ENCODE measurements at regions not wholly inside any gene's neighbourhood (a gene's known extent, or its start where the extent isn't known, plus 50 kb on each side); places are given as distances from the start of the nearest gene placed in this dataset.

DNA sequence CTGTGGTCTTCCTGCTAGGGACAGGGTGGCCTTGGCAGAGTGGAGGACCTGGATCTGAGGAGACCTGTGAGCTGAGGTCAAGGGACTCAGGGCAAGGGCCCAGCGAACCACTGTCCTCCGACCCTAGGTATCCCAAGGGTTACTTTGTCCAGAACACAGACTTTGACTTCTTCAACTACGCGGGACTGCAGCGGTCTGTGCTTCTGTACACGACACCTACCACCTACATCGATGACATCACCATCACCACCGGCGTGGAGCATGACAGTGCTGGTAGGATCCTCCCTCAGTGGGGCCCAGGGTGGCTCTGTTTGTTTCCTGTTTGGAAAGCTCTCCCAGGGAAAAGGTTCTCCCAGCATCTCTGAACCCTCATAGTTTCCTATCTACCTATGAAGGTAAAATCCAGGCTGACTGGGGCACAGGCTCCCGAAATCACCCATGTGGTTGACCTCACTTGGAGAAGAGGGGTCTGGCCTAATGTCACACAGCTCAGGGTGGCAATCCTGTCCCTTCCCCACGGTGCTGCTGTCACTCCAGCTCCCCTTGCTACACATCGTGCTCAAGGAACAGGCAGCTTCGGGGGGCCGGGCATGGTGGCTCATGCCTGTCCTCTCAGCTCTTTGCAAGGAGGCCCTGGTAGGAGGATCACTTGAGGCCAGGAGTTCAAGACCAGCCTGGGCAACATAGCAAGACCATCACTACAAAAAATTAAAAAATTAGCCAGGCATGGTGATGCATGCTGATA is 57.6 kb downstream of the ZNF727 start:
- no peak overlapping the region for H3K4me3 ChIP-seq
- no peaks in the 10 kb centered on the region for H3K36me3 ChIP-seq (ENCODE audit: control insufficient read depth, insufficient read depth, low read length)
- ATAC-seq, result no peak
- no peaks in the 10 kb centered on the region for H4K20me1 ChIP-seq (replicated peaks; ENCODE audit: control insufficient read depth, insufficient read depth, low read length)
- intact Hi-C loops (cut with micrococcal nuclease), result no loop called here
- no peak overlapping the region for H3K9ac ChIP-seq (ENCODE audit: insufficient read depth in 1 of 2, low read depth in 2 of 2, low read length in 2 of 2)
- no peak overlapping the region for H3K4me2 ChIP-seq (ENCODE audit: insufficient read depth, low read length)
- TF ChIP-seq SRSF1 (IDR thresholded peaks at IDR 0.05; ENCODE audit: low read depth, low read length), result no peak
- no peak for TF ChIP-seq ZNF282 (CRISPR knock-in tag; IDR thresholded peaks at IDR 0.05)
- no peak for TF ChIP-seq ZNF253 (CRISPR knock-in tag; conservative IDR thresholded peaks at IDR 0.05)
- no peak for TF ChIP-seq ZKSCAN1 (IDR thresholded peaks at IDR 0.05; ENCODE audit: low read depth, low read length)
- TF ChIP-seq KDM1A (IDR thresholded peaks at IDR 0.05), result no peak
- TF ChIP-seq XRCC3 (IDR thresholded peaks at IDR 0.05), result no peak
- no peak for TF ChIP-seq ELF2 (CRISPR knock-in tag; IDR thresholded peaks at IDR 0.05)
- TF ChIP-seq, protein P1, sequence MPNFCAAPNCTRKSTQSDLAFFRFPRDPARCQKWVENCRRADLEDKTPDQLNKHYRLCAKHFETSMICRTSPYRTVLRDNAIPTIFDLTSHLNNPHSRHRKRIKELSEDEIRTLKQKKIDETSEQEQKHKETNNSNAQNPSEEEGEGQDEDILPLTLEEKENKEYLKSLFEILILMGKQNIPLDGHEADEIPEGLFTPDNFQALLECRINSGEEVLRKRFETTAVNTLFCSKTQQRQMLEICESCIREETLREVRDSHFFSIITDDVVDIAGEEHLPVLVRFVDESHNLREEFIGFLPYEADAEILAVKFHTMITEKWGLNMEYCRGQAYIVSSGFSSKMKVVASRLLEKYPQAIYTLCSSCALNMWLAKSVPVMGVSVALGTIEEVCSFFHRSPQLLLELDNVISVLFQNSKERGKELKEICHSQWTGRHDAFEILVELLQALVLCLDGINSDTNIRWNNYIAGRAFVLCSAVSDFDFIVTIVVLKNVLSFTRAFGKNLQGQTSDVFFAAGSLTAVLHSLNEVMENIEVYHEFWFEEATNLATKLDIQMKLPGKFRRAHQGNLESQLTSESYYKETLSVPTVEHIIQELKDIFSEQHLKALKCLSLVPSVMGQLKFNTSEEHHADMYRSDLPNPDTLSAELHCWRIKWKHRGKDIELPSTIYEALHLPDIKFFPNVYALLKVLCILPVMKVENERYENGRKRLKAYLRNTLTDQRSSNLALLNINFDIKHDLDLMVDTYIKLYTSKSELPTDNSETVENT (CRISPR knock-in tag; IDR thresholded peaks at IDR 0.05), result no peak
- TF ChIP-seq MAFK (IDR thresholded peaks at IDR 0.05; ENCODE audit: low read length), result no peak
- TF ChIP-seq RBM34 (IDR thresholded peaks at IDR 0.05; ENCODE audit: borderline replicate concordance, insufficient read depth, low read length), result no peak
- TF ChIP-seq, protein P2, sequence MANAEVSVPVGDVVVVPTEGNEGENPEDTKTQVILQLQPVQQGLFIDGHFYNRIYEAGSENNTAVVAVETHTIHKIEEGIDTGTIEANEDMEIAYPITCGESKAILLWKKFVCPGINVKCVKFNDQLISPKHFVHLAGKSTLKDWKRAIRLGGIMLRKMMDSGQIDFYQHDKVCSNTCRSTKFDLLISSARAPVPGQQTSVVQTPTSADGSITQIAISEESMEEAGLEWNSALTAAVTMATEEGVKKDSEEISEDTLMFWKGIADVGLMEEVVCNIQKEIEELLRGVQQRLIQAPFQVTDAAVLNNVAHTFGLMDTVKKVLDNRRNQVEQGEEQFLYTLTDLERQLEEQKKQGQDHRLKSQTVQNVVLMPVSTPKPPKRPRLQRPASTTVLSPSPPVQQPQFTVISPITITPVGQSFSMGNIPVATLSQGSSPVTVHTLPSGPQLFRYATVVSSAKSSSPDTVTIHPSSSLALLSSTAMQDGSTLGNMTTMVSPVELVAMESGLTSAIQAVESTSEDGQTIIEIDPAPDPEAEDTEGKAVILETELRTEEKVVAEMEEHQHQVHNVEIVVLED (CRISPR knock-in tag; IDR thresholded peaks at IDR 0.05), result no peak
- TF ChIP-seq, protein P3, sequence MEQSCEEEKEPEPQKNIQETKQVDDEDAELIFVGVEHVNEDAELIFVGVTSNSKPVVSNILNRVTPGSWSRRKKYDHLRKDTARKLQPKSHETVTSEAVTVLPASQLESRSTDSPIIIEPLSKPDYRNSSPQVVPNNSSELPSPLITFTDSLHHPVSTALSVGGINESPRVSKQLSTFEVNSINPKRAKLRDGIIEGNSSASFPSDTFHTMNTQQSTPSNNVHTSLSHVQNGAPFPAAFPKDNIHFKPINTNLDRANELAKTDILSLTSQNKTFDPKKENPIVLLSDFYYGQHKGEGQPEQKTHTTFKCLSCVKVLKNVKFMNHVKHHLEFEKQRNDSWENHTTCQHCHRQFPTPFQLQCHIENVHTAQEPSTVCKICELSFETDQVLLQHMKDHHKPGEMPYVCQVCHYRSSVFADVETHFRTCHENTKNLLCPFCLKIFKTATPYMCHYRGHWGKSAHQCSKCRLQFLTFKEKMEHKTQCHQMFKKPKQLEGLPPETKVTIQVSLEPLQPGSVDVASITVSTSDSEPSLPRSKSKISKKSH (CRISPR knock-in tag; IDR thresholded peaks at IDR 0.05), result no peak
- TF ChIP-seq, protein P4, sequence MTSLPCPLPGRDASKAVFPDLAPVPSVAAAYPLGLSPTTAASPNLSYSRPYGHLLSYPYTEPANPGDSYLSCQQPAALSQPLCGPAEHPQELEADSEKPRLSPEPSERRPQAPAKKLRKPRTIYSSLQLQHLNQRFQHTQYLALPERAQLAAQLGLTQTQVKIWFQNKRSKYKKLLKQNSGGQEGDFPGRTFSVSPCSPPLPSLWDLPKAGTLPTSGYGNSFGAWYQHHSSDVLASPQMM (CRISPR knock-in tag; IDR thresholded peaks at IDR 0.05), result no peak
- no peak for TF ChIP-seq HSF4 (CRISPR knock-in tag; IDR thresholded peaks at IDR 0.05; ENCODE audit: borderline replicate concordance)
- TF ChIP-seq YBX1 (IDR thresholded peaks at IDR 0.05), result no peak
- TF ChIP-seq TCFL5 (CRISPR knock-in tag; conservative IDR thresholded peaks at IDR 0.05), result no peak
- TF ChIP-seq, protein P5, sequence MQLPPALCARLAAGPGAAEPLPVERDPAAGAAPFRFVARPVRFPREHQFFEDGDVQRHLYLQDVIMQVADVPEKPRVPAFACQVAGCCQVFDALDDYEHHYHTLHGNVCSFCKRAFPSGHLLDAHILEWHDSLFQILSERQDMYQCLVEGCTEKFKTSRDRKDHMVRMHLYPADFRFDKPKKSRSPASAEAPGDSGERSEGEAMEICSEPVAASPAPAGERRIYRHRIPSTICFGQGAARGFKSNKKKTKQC (CRISPR knock-in tag; IDR thresholded peaks at IDR 0.05), result no peak
- TF ChIP-seq SNIP1 (IDR thresholded peaks at IDR 0.05; ENCODE audit: low read depth), result no peak
- CTCF ChIA-PET (ENCODE audit: low intra/inter-chr PET ratio), result no interaction called here
- WGBS (ENCODE audit: insufficient coverage, low coverage, missing lambda C conversion rate), result 2% methylated on average over 14 of the region's 14 CpGs
- no peaks in the 10 kb centered on the region for H3K9me3 ChIP-seq (replicated peaks; ENCODE audit: control insufficient read depth, insufficient read depth, low read depth, low read length)
- H3K27ac ChIP-seq (ENCODE audit: extremely low read depth, low read depth, low read length), result no peak overlapping the region
- no peaks in the 10 kb centered on the region for H3K9me1 ChIP-seq (ENCODE audit: control insufficient read depth, insufficient read depth, low read length)
- BruUV-seq (replicated peaks), result no TSS peak
- H2AFZ ChIP-seq (ENCODE audit: low read depth, low read length), result no peak overlapping the region
- no peak for FAIRE-seq
- no peaks in the 10 kb centered on the region for H3K79me2 ChIP-seq (ENCODE audit: control insufficient read depth, insufficient read depth, low read length)
- POLR2A ChIA-PET, result no interaction called here
- in situ Hi-C loops (cut with MboI), result no loop called here
- H3K4me1 ChIP-seq (replicated peaks in 1 of 2; ENCODE audit: control insufficient read depth in 2 of 2, insufficient read depth in 2 of 2, low read length in 2 of 2), result no peaks in the 10 kb centered on the region
- no peaks in the 10 kb centered on the region for H3K27me3 ChIP-seq (ENCODE audit: control insufficient read depth in 2 of 2, insufficient read depth in 2 of 2, low read length in 2 of 2)
- no peak for DNase-seq (ENCODE audit: extremely low read depth in 1 of 4, low spot score in 3 of 4)
